ENCODE measurements at regions not wholly inside any gene's neighbourhood (a gene's known extent, or its start where the extent isn't known, plus 50 kb on each side); places are given as distances from the start of the nearest gene placed in this dataset.

GRCh38 chr14:66381755-66382154 is 104.4 kb upstream of the CCDC196 start:
- H3K4me3 Mint-ChIP-seq (ENCODE audit: unreplicated experiment): no peak overlapping the region
- no peak for DNase-seq (ENCODE audit: low spot score)
- H3K9me3 Mint-ChIP-seq (ENCODE audit: low read depth): no peaks in the 10 kb centered on the region
- H3K27ac Mint-ChIP-seq (ENCODE audit: unreplicated experiment): no peak overlapping the region
- no peak for TF ChIP-seq CTCF (IDR thresholded peaks at IDR 0.05)
- peaks cover 5% of the 10 kb centered on the region for H3K4me1 Mint-ChIP-seq (ENCODE audit: low read depth)
- H3K36me3 Mint-ChIP-seq (ENCODE audit: low read depth): no peaks in the 10 kb centered on the region
- no peaks in the 10 kb centered on the region for H3K27me3 Mint-ChIP-seq (ENCODE audit: low read depth)

GRCh38 chr14:66383257-66383656 is 102.9 kb upstream of the CCDC196 start:
- no peak for TF ChIP-seq CTCF (IDR thresholded peaks at IDR 0.05)
- H3K27me3 Mint-ChIP-seq (ENCODE audit: low read depth): no peaks in the 10 kb centered on the region
- peaks cover 5% of the 10 kb centered on the region for H3K4me1 Mint-ChIP-seq (ENCODE audit: low read depth)
- H3K36me3 Mint-ChIP-seq (ENCODE audit: low read depth): no peaks in the 10 kb centered on the region
- H3K9me3 Mint-ChIP-seq (ENCODE audit: low read depth): no peaks in the 10 kb centered on the region
- no peak overlapping the region for H3K27ac Mint-ChIP-seq (ENCODE audit: unreplicated experiment)
- DNase-seq (ENCODE audit: low spot score): no peak
- no peak overlapping the region for H3K4me3 Mint-ChIP-seq (ENCODE audit: unreplicated experiment)

- Mint-ChIP-seq H3K27ac (ENCODE audit: unreplicated experiment) (no peak overlapping the region), H3K9me3 (ENCODE audit: low read depth) (no peaks in the 10 kb centered on the region), H3K4me3 (ENCODE audit: unreplicated experiment) (no peak overlapping the region), H3K36me3 (ENCODE audit: low read depth) (no peaks in the 10 kb centered on the region), H3K4me1 (ENCODE audit: low read depth) (peaks cover 5% of the 10 kb centered on the region), H3K27me3 (ENCODE audit: low read depth) (peaks cover 5% of the 10 kb centered on the region)
- no peak for DNase-seq (ENCODE audit: low spot score)
- no peak for TF ChIP-seq CTCF (IDR thresholded peaks at IDR 0.05)
Observed at GRCh38 chr14:66383771-66384170, 102.4 kb upstream of the CCDC196 start.

- H3K4me1 Mint-ChIP-seq (ENCODE audit: low read depth): no peaks in the 10 kb centered on the region
- H3K27ac Mint-ChIP-seq (ENCODE audit: unreplicated experiment): no peak overlapping the region
- no peak for TF ChIP-seq CTCF (IDR thresholded peaks at IDR 0.05)
- H3K4me3 Mint-ChIP-seq (ENCODE audit: unreplicated experiment): no peak overlapping the region
- H3K9me3 Mint-ChIP-seq (ENCODE audit: low read depth): no peaks in the 10 kb centered on the region
- no peak for DNase-seq (ENCODE audit: low spot score)
- no peaks in the 10 kb centered on the region for H3K36me3 Mint-ChIP-seq (ENCODE audit: low read depth)
- peaks cover 8% of the 10 kb centered on the region for H3K27me3 Mint-ChIP-seq (ENCODE audit: low read depth)
Observed at GRCh38 chr14:66388516-66388915, 97.7 kb upstream of the CCDC196 start.

GRCh38 chr14:66389481-66389880 is 96.7 kb upstream of the CCDC196 start:
- H3K27ac Mint-ChIP-seq (ENCODE audit: unreplicated experiment): no peak overlapping the region
- H3K9me3 Mint-ChIP-seq (ENCODE audit: low read depth): no peaks in the 10 kb centered on the region
- TF ChIP-seq CTCF (IDR thresholded peaks at IDR 0.05): no peak
- H3K4me3 Mint-ChIP-seq (ENCODE audit: unreplicated experiment): no peak overlapping the region
- no peaks in the 10 kb centered on the region for H3K4me1 Mint-ChIP-seq (ENCODE audit: low read depth)
- H3K27me3 Mint-ChIP-seq (ENCODE audit: low read depth): peaks cover 11% of the 10 kb centered on the region
- no peaks in the 10 kb centered on the region for H3K36me3 Mint-ChIP-seq (ENCODE audit: low read depth)
- no peak for DNase-seq (ENCODE audit: low spot score)

Measured in chondrocyte (in vitro differentiated cells).